Coronary artery (tissue), 2 donors: ENCODE measurements at regions not wholly inside any gene's neighbourhood (a gene's known extent, or its start where the extent isn't known, plus 50 kb on each side); places are given as distances from the start of the nearest gene placed in this dataset.

ENCODE experiments used
- DNase-seq: peaks from one replicate; pipeline ENCODE4 v3.0.0-alpha.2; 2017; ENCODE audit warnings: low spot score
- H3K27ac ChIP-seq, 2 donors: fragments of 200-600 bp; sonication (generic); one replicate each; pipeline ENCODE4 v1.5.1; 2016 to 2019
- H3K4me3 ChIP-seq: fragments of 200-600 bp; sonication (generic); 2 replicates; pipeline ENCODE4 v1.5.1; 2016; ENCODE audit warnings: mild to moderate bottlenecking, moderate library complexity
- CTCF ChIP-seq: fragments of 200-600 bp; sonication (generic); IDR thresholded peaks from one replicate; pipeline ENCODE4 v1.5.1; 2019; ENCODE audit warnings: antibody characterized with exemption

- TF ChIP-seq CTCF: no peak
- no peak overlapping the region for H3K27ac ChIP-seq
- no peak overlapping the region for H3K4me3 ChIP-seq
- DNase-seq: no peak
Measured at GRCh38 chr2:106649306-106649705, 162.1 kb downstream of the CD8B2 start.

GRCh38 chr2:106653465-106653864 lies 166.3 kb downstream of the CD8B2 start:
- Histone ChIP-seq H3K27ac (no peak overlapping the region), H3K4me3 (no peak overlapping the region)
- TF ChIP-seq CTCF: no peak
- no peak for DNase-seq

- H3K27ac ChIP-seq: no peak overlapping the region
- DNase-seq: no peak
- no peak overlapping the region for H3K4me3 ChIP-seq
- TF ChIP-seq CTCF: no peak
Measured at GRCh38 chr2:106658616-106659015, 171.5 kb downstream of the CD8B2 start.

- Histone ChIP-seq H3K4me3 (no peak overlapping the region), H3K27ac (no peak overlapping the region)
- no peak for TF ChIP-seq CTCF
- no peak for DNase-seq
Measured at GRCh38 chr2:106664669-106665068, 177.5 kb downstream of the CD8B2 start.

- DNase-seq: no peak
- TF ChIP-seq CTCF: no peak
Measured at GRCh38 chr2:106667478-106668070, 180.4 kb downstream of the CD8B2 start.

GRCh38 chr2:106685180-106685897 lies 198.2 kb downstream of the CD8B2 start:
- H3K4me3 ChIP-seq: no peak overlapping the region
- H3K27ac ChIP-seq: no peak overlapping the region
- DNase-seq: no peak
- TF ChIP-seq CTCF: no peak

More at GRCh38 chr2:106667478-106668070, 180.4 kb downstream of the CD8B2 start:
- Histone ChIP-seq H3K27ac (no peak overlapping the region), H3K4me3 (no peak overlapping the region)

- H3K4me3 ChIP-seq: no peak overlapping the region
- H3K27ac ChIP-seq: no peak overlapping the region
- TF ChIP-seq CTCF: no peak
- DNase-seq: no peak
Measured at GRCh38 chr2:106686814-106687213, 199.2 kb downstream of the ST6GAL2 start.
